Endothelial cell (in vitro differentiated cells): ENCODE measurements at regions not wholly inside any gene's neighbourhood (a gene's known extent, or its start where the extent isn't known, plus 50 kb on each side); places are given as distances from the start of the nearest gene placed in this dataset.

Experiments
- DNase-seq: peaks from one replicate; pipeline ENCODE4 v3.0.0; 2021; ENCODE audit warnings: low spot score
- H3K27ac Mint-ChIP-seq: one replicate; pipeline ENCODE4 v1.8.0; 2021; ENCODE audit warnings: mixed read lengths, inconsistent platforms; ENCODE audit not compliant: unreplicated experiment
- H3K27me3 Mint-ChIP-seq: one replicate; pipeline ENCODE4 v1.8.0; 2021; ENCODE audit warnings: mild to moderate bottlenecking, moderate library complexity, mixed read lengths, inconsistent platforms; ENCODE audit not compliant: unreplicated experiment
- H3K36me3 Mint-ChIP-seq: one replicate; pipeline ENCODE4 v1.8.0; 2021; ENCODE audit warnings: mild to moderate bottlenecking, low read depth, mixed read lengths, inconsistent platforms; ENCODE audit not compliant: unreplicated experiment
- H3K4me1 Mint-ChIP-seq: one replicate; pipeline ENCODE4 v1.8.0; 2021; ENCODE audit warnings: mild to moderate bottlenecking, mixed read lengths, inconsistent platforms; ENCODE audit not compliant: unreplicated experiment
- H3K4me3 Mint-ChIP-seq: one replicate; pipeline ENCODE4 v1.8.0; 2021; ENCODE audit warnings: mild to moderate bottlenecking, mixed read lengths, inconsistent platforms; ENCODE audit not compliant: unreplicated experiment
- H3K9me3 Mint-ChIP-seq: one replicate; pipeline ENCODE4 v1.8.0; 2021; ENCODE audit warnings: mixed read lengths, inconsistent platforms; ENCODE audit not compliant: unreplicated experiment
- CTCF ChIP-seq: fragments of 200-600 bp; sonication (generic); IDR thresholded peaks from one replicate; pipeline ENCODE4 v1.5.0; 2021; ENCODE audit warnings: antibody characterized with exemption; ENCODE audit not compliant: unreplicated experiment

- no peak overlapping the region for H3K27ac Mint-ChIP-seq
- H3K4me1 Mint-ChIP-seq: peaks cover 5% of the 10 kb centered on the region
- no peak overlapping the region for H3K4me3 Mint-ChIP-seq
- DNase-seq: no peak
- H3K9me3 Mint-ChIP-seq: no peaks in the 10 kb centered on the region
- no peaks in the 10 kb centered on the region for H3K27me3 Mint-ChIP-seq
- no peak for TF ChIP-seq CTCF
- H3K36me3 Mint-ChIP-seq: no peaks in the 10 kb centered on the region
Measured at GRCh38 chr16:51698647-51699046, 547.6 kb upstream of the SALL1 start.

- Mint-ChIP-seq H3K4me1 (peaks cover 5% of the 10 kb centered on the region), H3K27me3 (no peaks in the 10 kb centered on the region), H3K36me3 (no peaks in the 10 kb centered on the region), H3K4me3 (no peak overlapping the region), H3K9me3 (no peaks in the 10 kb centered on the region), H3K27ac (no peak overlapping the region)
- no peak for TF ChIP-seq CTCF
- DNase-seq: no peak
Measured at GRCh38 chr16:51697454-51697853, 546.4 kb upstream of the SALL1 start.

- TF ChIP-seq CTCF: no peak
- Mint-ChIP-seq H3K4me1 (peaks cover 5% of the 10 kb centered on the region), H3K36me3 (no peaks in the 10 kb centered on the region), H3K4me3 (no peak overlapping the region), H3K27ac (no peak overlapping the region), H3K9me3 (no peaks in the 10 kb centered on the region), H3K27me3 (no peaks in the 10 kb centered on the region)
- DNase-seq: no peak
Measured at GRCh38 chr16:51696376-51696775, 545.3 kb upstream of the SALL1 start.

GRCh38 chr16:51691109-51691508 lies 540.0 kb upstream of the SALL1 start:
- no peak for TF ChIP-seq CTCF
- peaks cover 2% of the 10 kb centered on the region for H3K27me3 Mint-ChIP-seq
- H3K4me1 Mint-ChIP-seq: no peaks in the 10 kb centered on the region
- no peaks in the 10 kb centered on the region for H3K36me3 Mint-ChIP-seq
- H3K9me3 Mint-ChIP-seq: no peaks in the 10 kb centered on the region
- H3K27ac Mint-ChIP-seq: no peak overlapping the region
- no peak for DNase-seq
- no peak overlapping the region for H3K4me3 Mint-ChIP-seq

- Mint-ChIP-seq H3K4me1 (no peaks in the 10 kb centered on the region), H3K36me3 (no peaks in the 10 kb centered on the region), H3K4me3 (no peak overlapping the region), H3K9me3 (no peaks in the 10 kb centered on the region), H3K27me3 (peaks cover 2% of the 10 kb centered on the region), H3K27ac (no peak overlapping the region)
- TF ChIP-seq CTCF: no peak
- DNase-seq: no peak
Measured at GRCh38 chr16:51685498-51685897, 534.4 kb upstream of the SALL1 start.
